ENCODE measurements at regions not wholly inside any gene's neighbourhood (a gene's known extent, or its start where the extent isn't known, plus 50 kb on each side); places are given as distances from the start of the nearest gene placed in this dataset.

DNA sequence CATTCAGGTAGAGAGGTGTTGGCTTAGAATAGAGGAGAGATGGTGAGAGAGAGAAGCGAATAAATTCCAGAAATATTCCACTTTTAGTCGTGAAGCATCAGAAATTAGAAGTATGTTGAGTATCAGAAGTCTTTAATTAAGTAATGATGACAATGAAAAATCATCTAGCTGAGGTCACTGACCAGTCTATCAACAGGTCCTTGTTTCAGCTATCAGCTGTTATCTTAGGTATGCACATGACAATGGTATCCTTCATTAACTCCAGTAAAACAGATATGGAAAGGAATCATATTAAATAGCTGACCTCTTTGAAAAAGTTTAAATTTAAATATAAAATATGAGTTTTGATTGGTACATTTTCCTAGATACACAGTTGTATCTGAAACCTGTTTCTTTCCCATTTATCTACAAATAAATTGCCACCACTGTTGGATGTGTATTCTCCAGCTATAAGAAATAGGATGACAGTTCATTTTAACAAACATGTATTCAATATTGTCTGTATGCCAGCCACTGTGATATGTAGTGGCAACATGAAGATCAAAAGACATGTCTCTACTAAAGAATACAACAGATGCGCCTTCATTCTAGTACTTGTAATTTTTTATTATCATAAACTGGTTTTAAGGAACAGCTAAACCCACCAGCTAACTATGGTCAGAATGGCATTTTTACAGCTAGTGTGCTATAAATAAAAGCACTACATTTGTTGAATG lies 424.2 kb upstream of the DCN start:
- DNase-seq, result no peak

GRCh38 chr12:91604897-91605296 lies 422.3 kb upstream of the DCN start:
- peak; percentile 25 for DNase-seq

- DNase-seq, result no peak
These were observed 420.4 kb upstream of the DCN start for GRCh38 chr12:91603060-91603459.

- DNase-seq, result no peak
These were observed 418.4 kb upstream of the DCN start for GRCh38 chr12:91601054-91601453.

DNA sequence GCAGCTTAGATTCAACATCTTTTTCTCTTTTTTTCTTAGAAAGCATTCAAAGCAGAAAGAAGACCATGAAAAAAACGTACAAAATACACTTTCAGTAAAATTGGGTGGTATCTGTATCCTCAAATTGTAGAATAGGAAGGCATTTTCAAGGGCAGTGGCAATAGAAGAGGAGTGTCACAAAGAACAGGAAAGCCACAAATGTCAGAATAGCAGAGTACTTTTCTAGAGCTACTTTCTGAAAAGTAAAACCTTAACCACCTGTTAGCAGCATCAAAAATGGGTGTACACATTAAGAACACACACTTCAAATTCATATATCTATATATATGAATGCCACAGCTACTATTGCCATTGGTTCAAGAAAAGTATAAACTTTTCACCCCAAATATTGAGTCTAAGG lies 412.1 kb upstream of the DCN start:
- no peak for DNase-seq

GRCh38 chr12:91591639-91591987 lies 409.0 kb upstream of the DCN start:
- no peak for DNase-seq

GRCh38 chr12:91590966-91591638 lies 408.5 kb upstream of the DCN start:
- DNase-seq, result no peak

- DNase-seq, result no peak
These were observed 406.3 kb upstream of the DCN start for GRCh38 chr12:91588874-91589454.

DNA sequence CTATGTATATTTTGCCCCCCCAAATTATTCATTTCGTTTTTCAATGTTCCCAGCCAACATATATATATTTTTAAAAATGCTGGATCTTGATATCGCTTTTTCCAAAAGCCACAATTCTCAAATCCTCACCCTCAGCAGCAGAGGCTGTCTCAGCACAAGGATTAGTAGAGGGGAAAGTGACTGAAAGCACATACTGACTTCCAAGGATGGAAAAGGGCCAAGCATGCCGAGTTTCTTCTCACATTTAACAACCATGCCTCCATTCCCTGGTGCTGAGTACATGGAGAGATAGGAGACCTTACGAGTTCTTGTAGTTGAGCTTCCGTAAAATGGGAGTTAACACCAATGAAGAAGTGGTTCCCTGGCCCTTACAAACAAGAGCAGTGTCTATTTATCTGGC lies 403.4 kb upstream of the DCN start:
- no peak for DNase-seq

DNA sequence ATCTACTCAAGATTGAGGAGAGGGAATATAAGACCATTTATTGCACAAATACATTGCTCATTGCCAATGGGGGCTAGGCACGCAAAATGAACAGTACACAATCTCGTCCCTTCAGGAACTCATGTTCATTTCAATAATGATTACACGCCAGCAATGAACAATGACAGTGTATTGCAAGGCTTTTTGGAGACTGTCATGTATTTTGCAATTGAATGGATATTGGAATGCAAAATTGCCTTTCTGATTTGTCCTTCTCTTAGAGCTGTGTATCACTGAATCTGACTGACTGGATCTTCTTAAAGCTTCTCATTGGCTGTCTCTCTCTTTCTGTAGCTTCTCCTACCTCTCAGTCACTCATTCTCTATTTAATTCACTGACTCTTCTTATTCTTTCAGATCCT lies 400.2 kb upstream of the DCN start:
- no peak for DNase-seq

GRCh38 chr12:91579516-91580263 lies 397.1 kb upstream of the DCN start:
- no peak for DNase-seq

GRCh38 chr12:91577586-91578539 lies 395.2 kb upstream of the DCN start:
- peak; percentile 38 for DNase-seq

- DNase-seq, result no peak
These were observed 393.8 kb upstream of the DCN start for GRCh38 chr12:91576432-91576831.

DNA sequence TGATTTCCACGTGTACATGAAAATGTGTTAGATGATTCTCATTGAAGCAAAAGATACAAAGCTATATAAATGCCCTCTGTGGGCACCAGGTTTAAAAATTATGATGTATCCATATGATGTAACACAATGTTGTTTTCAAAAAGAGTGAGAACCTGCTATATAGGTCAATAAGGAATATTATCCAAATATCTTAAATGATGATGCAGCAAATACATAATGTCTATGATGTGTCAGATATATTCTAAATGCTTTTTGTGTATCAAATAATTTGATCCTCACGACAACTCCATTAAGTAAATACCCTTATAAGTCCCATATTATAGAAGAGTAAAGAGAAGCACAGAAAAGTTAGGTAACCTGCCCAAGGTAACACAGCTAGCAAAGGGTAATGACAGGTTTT lies 393.0 kb upstream of the DCN start:
- no peak for DNase-seq

DNA sequence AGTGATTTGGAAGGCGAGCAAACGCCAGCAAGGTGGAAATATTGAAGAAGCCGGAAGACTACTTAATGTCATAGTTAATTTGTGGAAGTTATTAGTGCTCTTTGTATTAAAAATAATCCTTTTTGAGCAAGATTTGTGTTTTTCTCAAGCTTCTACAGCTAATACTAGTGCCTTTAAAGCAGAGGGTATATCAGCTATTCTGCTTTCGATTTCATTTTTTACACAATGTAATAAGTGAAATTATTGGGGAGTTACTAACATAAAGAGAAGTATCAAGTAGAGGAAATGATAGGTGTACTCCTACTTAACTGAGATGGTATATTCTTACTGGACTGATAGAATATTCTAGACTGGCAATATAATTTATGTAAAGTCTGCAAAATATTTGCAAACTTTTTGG lies 392.4 kb upstream of the DCN start:
- DNase-seq, result no peak

- DNase-seq, result peak; percentile 12
These were observed 391.8 kb upstream of the DCN start for GRCh38 chr12:91574391-91574790.

GRCh38 chr12:91572869-91573268 lies 390.3 kb upstream of the DCN start:
- DNase-seq, result no peak

- DNase-seq, result no peak
These were observed 384.5 kb upstream of the DCN start for GRCh38 chr12:91567100-91567485.

DNA sequence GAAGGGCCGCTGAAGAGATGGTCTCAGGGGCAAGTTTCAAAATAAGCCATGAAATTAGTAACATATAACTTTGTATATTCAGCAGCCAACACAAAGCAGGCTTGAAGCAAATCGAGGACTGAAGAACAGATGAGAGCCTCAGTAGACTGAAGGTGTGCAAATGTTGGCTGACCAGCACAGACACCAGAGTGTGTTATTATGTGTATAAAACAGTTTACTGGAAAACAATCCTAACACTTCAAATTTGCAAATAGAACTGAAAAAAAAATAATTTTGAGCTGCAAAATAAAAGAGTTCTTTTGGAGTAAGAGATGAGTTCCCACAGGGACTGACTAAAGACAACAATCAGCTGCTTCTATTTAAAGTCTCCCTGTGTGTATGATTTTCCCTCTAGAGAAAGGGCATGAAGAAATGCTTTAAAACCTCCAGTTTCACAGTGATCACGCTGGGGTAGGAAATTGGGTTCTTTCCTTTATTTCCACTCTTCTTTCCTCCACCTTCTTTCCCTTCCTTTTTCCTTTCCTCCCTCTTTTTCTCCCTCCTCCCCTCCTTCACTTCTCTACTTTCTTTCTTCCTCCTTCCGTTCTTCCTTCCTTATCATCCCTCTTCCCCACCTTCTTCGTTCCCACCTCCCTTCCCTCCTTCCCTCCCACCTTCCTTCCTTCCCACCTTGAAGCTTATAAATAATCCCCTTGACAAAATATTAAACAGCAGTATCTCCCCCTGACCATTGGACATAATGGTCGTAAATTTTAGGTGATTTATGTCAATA lies 383.9 kb upstream of the DCN start:
- DNase-seq, result no peak

GRCh38 chr12:91565846-91566245 lies 383.2 kb upstream of the DCN start:
- no peak for DNase-seq

DNA sequence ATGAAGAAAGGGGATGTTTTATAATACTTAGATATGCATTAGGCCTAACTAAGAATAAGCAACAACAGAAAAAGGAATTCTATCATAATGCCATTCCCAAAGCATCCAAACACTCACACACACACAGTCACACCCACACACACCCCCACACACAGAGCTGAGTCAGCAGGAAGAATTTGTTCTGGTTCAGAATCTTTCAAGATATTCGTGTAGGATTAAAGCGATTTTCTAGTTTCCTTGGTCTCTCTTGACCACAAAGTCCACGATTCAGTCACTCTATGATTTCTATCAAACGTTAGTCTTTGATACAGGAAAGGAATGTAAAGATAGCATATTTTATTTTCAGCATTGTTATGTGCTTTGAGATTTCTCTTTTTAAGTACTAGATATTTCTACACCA lies 382.6 kb upstream of the DCN start:
- DNase-seq, result peak; percentile 50
